ENCODE measurements at regions not wholly inside any gene's neighbourhood (a gene's known extent, or its start where the extent isn't known, plus 50 kb on each side); places are given as distances from the start of the nearest gene placed in this dataset.
"Not testable (repeated sequence)": the region's sequence is repeated elsewhere in the genome, so short reads cannot be mapped to it uniquely, and the experiment has no call there.

- Histone ChIP-seq H3K36me3 (ENCODE audit: control insufficient read depth in 4 of 4, insufficient read depth in 4 of 4, low read length in 3 of 4) (no peaks in the 10 kb centered on the region), H3K4me3 (ENCODE audit: control insufficient read depth in 1 of 7, extremely low read depth in 1 of 7, insufficient read depth in 4 of 7, low read depth in 2 of 7, low read length in 6 of 7) (no peak overlapping the region), H3K4me1 (ENCODE audit: control extremely low read depth in 1 of 4, control insufficient read depth in 4 of 4, insufficient read depth in 4 of 4, low read length in 3 of 4) (no peaks in the 10 kb centered on the region), H3K27me3 (replicated peaks in 2 of 5; ENCODE audit: control insufficient read depth in 4 of 5, insufficient read depth in 5 of 5, low read length in 4 of 5) (no peaks in the 10 kb centered on the region), H3K9me3 (ENCODE audit: control extremely low read depth in 1 of 5, control insufficient read depth in 4 of 5, insufficient read depth in 2 of 5, low read depth in 1 of 5, low read length in 4 of 5) (no peaks in the 10 kb centered on the region), H3K27ac (ENCODE audit: insufficient read depth in 1 of 2, low read depth in 1 of 2, low read length in 2 of 2, poor library complexity in 1 of 2, severe bottlenecking in 2 of 2) (no peak overlapping the region)
- no CpG with 5 or more reads among the region's 2 CpGs for WGBS (ENCODE audit: insufficient coverage)
- DNase-seq: no peak
- CTCF ChIA-PET: no interaction called here
- POLR2A ChIA-PET: no interaction called here
Observed at GRCh38 chr6:66499851-66500250, 792.8 kb upstream of the EYS start.

DNA sequence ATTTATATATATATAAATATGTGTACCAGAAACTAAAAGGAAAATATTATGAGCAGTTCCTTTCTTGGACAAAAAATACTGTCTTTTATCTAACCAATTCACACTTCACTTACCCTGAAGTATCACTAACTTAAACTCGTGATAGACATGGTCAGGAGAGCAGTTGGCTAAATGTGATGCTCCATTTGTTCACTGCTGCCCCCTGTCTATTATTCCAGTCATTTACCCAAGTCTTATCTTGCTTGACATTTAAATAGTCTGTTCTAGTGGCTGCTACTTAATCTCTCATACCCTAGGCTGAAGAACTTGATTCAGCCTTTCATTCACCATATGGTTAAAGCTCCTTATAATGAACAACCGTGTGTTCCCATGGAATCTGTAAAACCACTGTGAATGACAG is 789.6 kb upstream of the EYS start:
- 33% methylated on average over 1 of the region's 2 CpGs for WGBS (ENCODE audit: insufficient coverage)
- H3K4me1 ChIP-seq (ENCODE audit: control extremely low read depth in 1 of 4, control insufficient read depth in 4 of 4, insufficient read depth in 4 of 4, low read length in 3 of 4): no peaks in the 10 kb centered on the region
- DNase-seq: peak in 2 of 3 donors; percentile 7 to 10

DNA sequence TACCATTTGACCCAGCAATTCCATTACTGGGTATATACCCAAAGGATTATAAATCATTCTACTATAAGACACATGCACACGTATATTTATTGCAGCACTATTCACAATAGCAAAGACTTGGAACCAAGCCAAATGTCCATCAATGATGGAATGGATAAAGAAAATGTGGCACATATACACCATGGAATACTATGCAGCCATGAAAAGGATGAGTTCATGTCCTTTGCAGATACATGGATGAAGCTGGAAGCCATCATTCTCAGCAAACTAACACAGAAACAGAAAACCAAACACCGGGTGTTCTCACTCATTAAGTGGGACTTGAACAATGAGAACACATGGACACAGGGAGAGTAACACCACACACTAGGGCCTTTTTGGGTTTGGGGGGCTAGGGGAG is 787.6 kb upstream of the EYS start:
- H3K9me3 ChIP-seq (ENCODE audit: control extremely low read depth in 1 of 5, control insufficient read depth in 4 of 5, insufficient read depth in 2 of 5, low read depth in 1 of 5, low read length in 4 of 5); H3K27me3 ChIP-seq (replicated peaks in 2 of 5; ENCODE audit: control insufficient read depth in 4 of 5, insufficient read depth in 5 of 5, low read length in 4 of 5); POLR2A ChIA-PET; H3K36me3 ChIP-seq (ENCODE audit: control insufficient read depth in 4 of 4, insufficient read depth in 4 of 4, low read length in 3 of 4); H3K4me3 ChIP-seq (ENCODE audit: control insufficient read depth in 1 of 7, extremely low read depth in 1 of 7, insufficient read depth in 4 of 7, low read depth in 2 of 7, low read length in 6 of 7); H3K27ac ChIP-seq (ENCODE audit: insufficient read depth in 1 of 2, low read depth in 1 of 2, low read length in 2 of 2, poor library complexity in 1 of 2, severe bottlenecking in 2 of 2); DNase-seq; H3K4me1 ChIP-seq (ENCODE audit: control extremely low read depth in 1 of 4, control insufficient read depth in 4 of 4, insufficient read depth in 4 of 4, low read length in 3 of 4); CTCF ChIA-PET: not testable (repeated sequence)
- WGBS (ENCODE audit: insufficient coverage): 100% methylated on average over 1 of the region's 2 CpGs

More for the DNA sequence above, 789.6 kb upstream of the EYS start:
- POLR2A ChIA-PET: no interaction called here
- no peak overlapping the region for H3K4me3 ChIP-seq (ENCODE audit: control insufficient read depth in 1 of 7, extremely low read depth in 1 of 7, insufficient read depth in 4 of 7, low read depth in 2 of 7, low read length in 6 of 7)
- H3K36me3 ChIP-seq (ENCODE audit: control insufficient read depth in 4 of 4, insufficient read depth in 4 of 4, low read length in 3 of 4): no peaks in the 10 kb centered on the region
- no peaks in the 10 kb centered on the region for H3K9me3 ChIP-seq (ENCODE audit: control extremely low read depth in 1 of 5, control insufficient read depth in 4 of 5, insufficient read depth in 2 of 5, low read depth in 1 of 5, low read length in 4 of 5)
- H3K27ac ChIP-seq (ENCODE audit: insufficient read depth in 1 of 2, low read depth in 1 of 2, low read length in 2 of 2, poor library complexity in 1 of 2, severe bottlenecking in 2 of 2): no peak overlapping the region
- no peaks in the 10 kb centered on the region for H3K27me3 ChIP-seq (replicated peaks in 2 of 5; ENCODE audit: control insufficient read depth in 4 of 5, insufficient read depth in 5 of 5, low read length in 4 of 5)
- CTCF ChIA-PET: interaction anchor here (0.9 kb wide), 1 partner anchor 12 kb away, joined by 3 read pairs; no protein-coding TSS in a partner anchor

DNA sequence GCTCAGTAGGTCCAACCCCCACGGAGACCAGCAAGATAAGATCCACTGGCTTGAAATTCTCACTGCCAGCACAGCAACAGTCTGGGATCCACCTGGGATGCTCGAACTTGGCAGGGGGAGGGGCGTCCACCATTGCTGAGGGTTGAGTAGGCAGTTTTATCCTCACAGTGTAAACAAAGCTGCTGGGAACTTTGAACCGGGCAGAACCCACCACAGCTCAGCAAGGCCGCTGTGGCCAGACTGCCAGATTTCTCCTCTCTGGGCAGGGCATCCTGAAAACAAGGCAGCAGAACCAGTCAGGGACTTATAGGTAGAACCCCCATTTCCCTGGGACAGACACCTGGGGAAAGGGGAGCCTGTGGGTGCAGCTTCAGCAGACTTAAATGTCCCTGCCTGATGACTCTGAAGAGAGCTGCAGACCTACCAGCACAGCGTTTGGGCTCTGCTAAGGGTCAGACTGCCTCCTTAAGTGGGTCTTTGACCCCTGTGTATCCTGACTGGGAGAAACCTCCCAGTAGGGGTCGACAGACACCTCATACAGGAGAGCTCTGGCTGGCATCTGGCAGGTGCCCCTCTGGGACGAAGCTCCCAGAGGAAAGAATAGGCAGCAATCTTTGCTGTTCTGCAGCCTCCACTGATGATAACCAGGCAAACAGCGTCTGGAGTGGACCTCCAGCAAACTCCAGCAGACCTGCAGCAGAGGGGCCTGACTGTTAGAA is 782.4 kb upstream of the EYS start:
- ChIA-PET POLR2A (no interaction called here), CTCF (no interaction called here)
- Histone ChIP-seq H3K4me1 (ENCODE audit: control extremely low read depth in 1 of 4, control insufficient read depth in 4 of 4, insufficient read depth in 4 of 4, low read length in 3 of 4) (no peaks in the 10 kb centered on the region), H3K9me3 (ENCODE audit: control extremely low read depth in 1 of 5, control insufficient read depth in 4 of 5, insufficient read depth in 2 of 5, low read depth in 1 of 5, low read length in 4 of 5) (no peaks in the 10 kb centered on the region), H3K36me3 (ENCODE audit: control insufficient read depth in 4 of 4, insufficient read depth in 4 of 4, low read length in 3 of 4) (no peaks in the 10 kb centered on the region), H3K4me3 (ENCODE audit: control insufficient read depth in 1 of 7, extremely low read depth in 1 of 7, insufficient read depth in 4 of 7, low read depth in 2 of 7, low read length in 6 of 7) (no peak overlapping the region), H3K27ac (ENCODE audit: insufficient read depth in 1 of 2, low read depth in 1 of 2, low read length in 2 of 2, poor library complexity in 1 of 2, severe bottlenecking in 2 of 2) (no peak overlapping the region), H3K27me3 (replicated peaks in 2 of 5; ENCODE audit: control insufficient read depth in 4 of 5, insufficient read depth in 5 of 5, low read length in 4 of 5) (no peaks in the 10 kb centered on the region)
- WGBS (ENCODE audit: insufficient coverage): 88% methylated on average over 8 of the region's 9 CpGs
- no peak for DNase-seq

DNA sequence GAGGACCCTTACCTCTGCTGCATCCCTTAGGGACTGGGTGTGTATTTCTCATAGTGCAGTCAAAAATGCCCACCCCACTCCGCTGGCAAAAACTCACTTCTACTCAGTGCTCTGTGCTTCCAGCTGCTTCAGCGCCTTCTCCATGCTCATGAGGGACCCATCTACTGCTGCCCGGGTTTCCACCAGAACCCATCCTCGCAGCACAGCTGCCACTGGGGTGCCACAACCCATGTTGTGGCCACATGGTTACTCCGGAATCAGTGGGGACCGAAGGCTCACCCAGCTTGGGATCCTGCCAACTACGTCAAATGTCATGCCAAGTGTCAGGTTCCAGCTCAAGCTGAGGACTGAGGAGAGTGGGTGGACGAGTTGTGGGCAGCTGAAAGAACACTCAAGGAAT is 774.2 kb upstream of the EYS start:
- no peak for DNase-seq
- ChIA-PET POLR2A (interaction anchor here (0.7 kb wide), 1 partner anchor 26 kb away, joined by 3 read pairs; no protein-coding TSS in a partner anchor), CTCF (interaction anchor here (0.6 kb wide), 1 partner anchor 59 kb away, joined by 3 read pairs; no protein-coding TSS in a partner anchor)
- WGBS (ENCODE audit: insufficient coverage): 92% methylated on average over 8 of the region's 8 CpGs
- Histone ChIP-seq H3K4me1 (ENCODE audit: control extremely low read depth in 1 of 4, control insufficient read depth in 4 of 4, insufficient read depth in 4 of 4, low read length in 3 of 4) (no peaks in the 10 kb centered on the region), H3K27ac (ENCODE audit: insufficient read depth in 1 of 2, low read depth in 1 of 2, low read length in 2 of 2, poor library complexity in 1 of 2, severe bottlenecking in 2 of 2) (no peak overlapping the region), H3K36me3 (ENCODE audit: control insufficient read depth in 4 of 4, insufficient read depth in 4 of 4, low read length in 3 of 4) (no peaks in the 10 kb centered on the region), H3K27me3 (replicated peaks in 2 of 5; ENCODE audit: control insufficient read depth in 4 of 5, insufficient read depth in 5 of 5, low read length in 4 of 5) (no peaks in the 10 kb centered on the region), H3K4me3 (ENCODE audit: control insufficient read depth in 1 of 7, extremely low read depth in 1 of 7, insufficient read depth in 4 of 7, low read depth in 2 of 7, low read length in 6 of 7) (no peak overlapping the region), H3K9me3 (ENCODE audit: control extremely low read depth in 1 of 5, control insufficient read depth in 4 of 5, insufficient read depth in 2 of 5, low read depth in 1 of 5, low read length in 4 of 5) (no peaks in the 10 kb centered on the region)

DNA sequence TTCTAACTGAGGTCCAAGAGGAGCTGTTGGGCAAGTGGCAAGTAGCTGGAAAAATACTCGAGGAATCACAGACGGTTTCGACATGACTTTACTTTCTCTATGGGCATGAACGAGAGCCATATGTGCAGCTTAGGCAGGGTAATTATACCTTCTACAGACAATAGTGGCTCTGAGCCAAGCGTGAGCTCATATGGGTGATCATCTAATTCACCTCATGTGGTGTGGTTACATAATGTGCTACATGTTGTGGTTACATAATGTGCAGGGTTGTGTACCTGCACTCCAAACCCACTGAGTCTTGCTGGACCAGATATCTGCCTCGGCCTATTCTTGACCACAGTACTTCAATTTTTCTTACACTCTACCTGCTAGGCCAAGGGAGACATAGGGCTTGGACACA is 771.7 kb upstream of the EYS start:
- CTCF ChIA-PET: no interaction called here
- POLR2A ChIA-PET: no interaction called here
- Histone ChIP-seq H3K36me3 (ENCODE audit: control insufficient read depth in 4 of 4, insufficient read depth in 4 of 4, low read length in 3 of 4) (no peaks in the 10 kb centered on the region), H3K27me3 (replicated peaks in 2 of 5; ENCODE audit: control insufficient read depth in 4 of 5, insufficient read depth in 5 of 5, low read length in 4 of 5) (no peaks in the 10 kb centered on the region), H3K4me3 (ENCODE audit: control insufficient read depth in 1 of 7, extremely low read depth in 1 of 7, insufficient read depth in 4 of 7, low read depth in 2 of 7, low read length in 6 of 7) (no peak overlapping the region), H3K27ac (ENCODE audit: insufficient read depth in 1 of 2, low read depth in 1 of 2, low read length in 2 of 2, poor library complexity in 1 of 2, severe bottlenecking in 2 of 2) (no peak overlapping the region), H3K9me3 (ENCODE audit: control extremely low read depth in 1 of 5, control insufficient read depth in 4 of 5, insufficient read depth in 2 of 5, low read depth in 1 of 5, low read length in 4 of 5) (no peaks in the 10 kb centered on the region), H3K4me1 (ENCODE audit: control extremely low read depth in 1 of 4, control insufficient read depth in 4 of 4, insufficient read depth in 4 of 4, low read length in 3 of 4) (no peaks in the 10 kb centered on the region)
- WGBS (ENCODE audit: insufficient coverage): 100% methylated on average over 5 of the region's 6 CpGs
- no peak for DNase-seq

- no peak for DNase-seq
- Histone ChIP-seq H3K36me3 (ENCODE audit: control insufficient read depth in 4 of 4, insufficient read depth in 4 of 4, low read length in 3 of 4) (no peaks in the 10 kb centered on the region), H3K4me3 (ENCODE audit: control insufficient read depth in 1 of 7, extremely low read depth in 1 of 7, insufficient read depth in 4 of 7, low read depth in 2 of 7, low read length in 6 of 7) (no peak overlapping the region), H3K9me3 (ENCODE audit: control extremely low read depth in 1 of 5, control insufficient read depth in 4 of 5, insufficient read depth in 2 of 5, low read depth in 1 of 5, low read length in 4 of 5) (no peaks in the 10 kb centered on the region), H3K27me3 (replicated peaks in 2 of 5; ENCODE audit: control insufficient read depth in 4 of 5, insufficient read depth in 5 of 5, low read length in 4 of 5) (no peaks in the 10 kb centered on the region), H3K4me1 (ENCODE audit: control extremely low read depth in 1 of 4, control insufficient read depth in 4 of 4, insufficient read depth in 4 of 4, low read length in 3 of 4) (no peaks in the 10 kb centered on the region), H3K27ac (ENCODE audit: insufficient read depth in 1 of 2, low read depth in 1 of 2, low read length in 2 of 2, poor library complexity in 1 of 2, severe bottlenecking in 2 of 2) (no peak overlapping the region)
- CTCF ChIA-PET: no interaction called here
- 70% methylated on average over 2 of the region's 5 CpGs for WGBS (ENCODE audit: insufficient coverage)
- POLR2A ChIA-PET: interaction anchor here (0.5 kb wide), 1 partner anchor 1139 kb away, joined by 3 read pairs; no protein-coding TSS in a partner anchor
Observed at GRCh38 chr6:66435321-66435720, 728.3 kb upstream of the EYS start.

All from common myeloid progenitor, CD34-positive (primary cell).